GM08714 (cell line): ENCODE measurements at regions not wholly inside any gene's neighbourhood (a gene's known extent, or its start where the extent isn't known, plus 50 kb on each side); places are given as distances from the start of the nearest gene placed in this dataset.

Experiments used
- H3K4me3 ChIP-seq: fragments of 200-500 bp; sonication (Bioruptor generic); 2 replicates; pipeline ENCODE4 v1.5.1; 2014; ENCODE audit warnings: mild to moderate bottlenecking, low read length, inconsistent platforms
- ZNF274 ChIP-seq: IDR thresholded peaks from 2 replicates; pipeline ENCODE4 v1.6.1; 2012; ENCODE audit warnings: mild to moderate bottlenecking, low read depth, low read length

GRCh38 chr14:71309756-71310155, 402.5 kb downstream of the PCNX1 start:
- H3K4me3 ChIP-seq, result no peak overlapping the region
- no peak for TF ChIP-seq ZNF274

- no peak for TF ChIP-seq ZNF274
- no peak overlapping the region for H3K4me3 ChIP-seq
These were observed 403.8 kb downstream of the PCNX1 start for GRCh38 chr14:71311061-71311460.

- TF ChIP-seq ZNF274, result no peak
- no peak overlapping the region for H3K4me3 ChIP-seq
These were observed 407.5 kb downstream of the PCNX1 start for GRCh38 chr14:71314717-71315116.

GRCh38 chr14:71317385-71318096, 410.3 kb downstream of the PCNX1 start:
- TF ChIP-seq ZNF274, result no peak
- no peak overlapping the region for H3K4me3 ChIP-seq

GRCh38 chr14:71318097-71318459, 410.8 kb downstream of the PCNX1 start:
- H3K4me3 ChIP-seq, result no peak overlapping the region
- TF ChIP-seq ZNF274, result no peak

- no peak for TF ChIP-seq ZNF274
- H3K4me3 ChIP-seq, result peak overlapping the region; percentile 73
These were observed 412.4 kb downstream of the PCNX1 start for GRCh38 chr14:71319666-71320065.

- peak within 1 kb of the TSS; percentile 92 for H3K4me3 ChIP-seq
These were observed 413.0 kb downstream of the PCNX1 start, which contains the start of gene SIPA1L1 for GRCh38 chr14:71320107-71320733. Gene SIPA1L1, plus strand, starts transcription at chr14:71320476.

GRCh38 chr14:71320734-71321573, 413.7 kb downstream of the PCNX1 start:
- peak overlapping the region; percentile 92 for H3K4me3 ChIP-seq
- TF ChIP-seq ZNF274, result no peak

More at GRCh38 chr14:71320107-71320733, 413.0 kb downstream of the PCNX1 start, which contains the start of gene SIPA1L1:
- TF ChIP-seq ZNF274, result no peak

GRCh38 chr14:71321574-71322315, 414.5 kb downstream of the PCNX1 start:
- H3K4me3 ChIP-seq, result peak overlapping the region; percentile 92
- TF ChIP-seq ZNF274, result no peak

GRCh38 chr14:71322655-71323250, 415.5 kb downstream of the PCNX1 start:
- H3K4me3 ChIP-seq, result peak overlapping the region; percentile 92; the same call in 1 of the 2 replicates
- no peak for TF ChIP-seq ZNF274

GRCh38 chr14:71324767-71325272, 417.6 kb downstream of the PCNX1 start:
- no peak for TF ChIP-seq ZNF274
- H3K4me3 ChIP-seq, result peak overlapping the region; percentile 45

- no peak overlapping the region for H3K4me3 ChIP-seq
- no peak for TF ChIP-seq ZNF274
These were observed 420.4 kb downstream of the PCNX1 start for GRCh38 chr14:71327691-71328090.

GRCh38 chr14:71328183-71328582, 420.9 kb downstream of the PCNX1 start:
- no peak for TF ChIP-seq ZNF274
- no peak overlapping the region; the same call in 1 of the 2 replicates for H3K4me3 ChIP-seq
